GM19397 (cell line): ENCODE measurements at regions not wholly inside any gene's neighbourhood (a gene's known extent, or its start where the extent isn't known, plus 50 kb on each side); places are given as distances from the start of the nearest gene placed in this dataset.

Experiments used
- ATAC-seq: cut with Tn5 transposase; IDR thresholded peaks from one replicate; pipeline ENCODE4 v1.9.1; 2021; ENCODE audit warnings: mild to moderate bottlenecking, moderate library complexity; ENCODE audit not compliant: unreplicated experiment

- ATAC-seq = no peak
Observed at GRCh38 chr12:92003701-92004100, 141.9 kb downstream of the BTG1 start.

- no peak for ATAC-seq
Observed at GRCh38 chr12:92002673-92003382, 142.8 kb downstream of the BTG1 start.

- no peak for ATAC-seq
Observed at GRCh38 chr12:92002195-92002649, 143.4 kb downstream of the BTG1 start.

GRCh38 chr12:92000597-92000996 is 145.0 kb downstream of the BTG1 start:
- no peak for ATAC-seq

- no peak for ATAC-seq
Observed at GRCh38 chr12:91999823-92000222, 145.8 kb downstream of the BTG1 start.

- ATAC-seq = no peak
Observed at GRCh38 chr12:91998316-91998715, 147.3 kb downstream of the BTG1 start.

GRCh38 chr12:91994208-91994797 is 151.3 kb downstream of the BTG1 start:
- no peak for ATAC-seq

GRCh38 chr12:91993287-91994017 is 152.2 kb downstream of the BTG1 start:
- no peak for ATAC-seq

- ATAC-seq = no peak
Observed at GRCh38 chr12:91991399-91992187, 154.1 kb downstream of the BTG1 start.

GRCh38 chr12:91990525-91990924 is 155.1 kb downstream of the BTG1 start:
- no peak for ATAC-seq

- ATAC-seq = no peak
Observed at GRCh38 chr12:91989143-91989542, 156.5 kb downstream of the BTG1 start.

- ATAC-seq = no peak
Observed at GRCh38 chr12:91988086-91988923, 157.3 kb downstream of the BTG1 start.

GRCh38 chr12:91986084-91986483 is 159.6 kb downstream of the BTG1 start:
- ATAC-seq = no peak

- no peak for ATAC-seq
Observed at GRCh38 chr12:91985002-91985787, 160.5 kb downstream of the BTG1 start.

GRCh38 chr12:91984556-91984955 is 161.1 kb downstream of the BTG1 start:
- no peak for ATAC-seq

- no peak for ATAC-seq
Observed at GRCh38 chr12:91983935-91984334, 161.7 kb downstream of the BTG1 start.

- no peak for ATAC-seq
Observed at GRCh38 chr12:91982946-91983345, 162.7 kb downstream of the BTG1 start.

GRCh38 chr12:91980389-91980821 is 165.2 kb downstream of the BTG1 start:
- ATAC-seq = no peak

GRCh38 chr12:91978143-91978542 is 167.5 kb downstream of the BTG1 start:
- ATAC-seq = no peak
